CD14-positive monocyte (primary cell): ENCODE measurements at regions not wholly inside any gene's neighbourhood (a gene's known extent, or its start where the extent isn't known, plus 50 kb on each side); places are given as distances from the start of the nearest gene placed in this dataset.

Experiments
- DNase-seq, 3 donors: peaks; one replicate each; pipeline ENCODE4 v3.0.0-alpha.2; 2011 to 2022
- H2AFZ ChIP-seq: 2 replicates; pipeline ENCODE4 v1.6.0; 2012; ENCODE audit warnings: mild to moderate bottlenecking, low read depth, low read length, inconsistent platforms; ENCODE audit not compliant: insufficient read depth, poor library complexity, severe bottlenecking
- H3K27ac ChIP-seq, 2 donors: 1 replicate in 1 of 2; 2 replicates in 1 of 2; pipeline ENCODE4 v1.5.1; 2012 to 2013; ENCODE audit warnings: low read length in 2 of 2, control low read depth in 1 of 2, inconsistent platforms in 1 of 2, low read depth in 1 of 2, mild to moderate bottlenecking in 1 of 2
- H3K27me3 ChIP-seq, 2 donors: one replicate each; pipeline versions ENCODE4 v1.6.0 to v1.6.1; 2011 to 2013; ENCODE audit warnings: low read length in 2 of 2; ENCODE audit not compliant: control insufficient read depth in 2 of 2, insufficient read depth in 2 of 2
- H3K36me3 ChIP-seq, 2 donors: replicated peaks in 1 of 2; 1 replicate in 1 of 2; 2 replicates in 1 of 2; pipeline versions ENCODE4 v1.5.1 to v1.6.1; 2012 to 2013; ENCODE audit warnings: low read length in 2 of 2, control low read depth in 1 of 2, inconsistent platforms in 1 of 2, mild to moderate bottlenecking in 1 of 2; ENCODE audit not compliant: insufficient read depth in 2 of 2, control insufficient read depth in 1 of 2
- H3K4me1 ChIP-seq, 2 donors: 1 replicate in 1 of 2; 2 replicates in 1 of 2; pipeline versions ENCODE4 v1.5.1 to v1.6.1; 2012 to 2013; ENCODE audit warnings: low read length in 2 of 2, control low read depth in 1 of 2, inconsistent platforms in 1 of 2, mild to moderate bottlenecking in 1 of 2, moderate library complexity in 1 of 2; ENCODE audit not compliant: insufficient read depth in 2 of 2, control insufficient read depth in 1 of 2
- H3K4me2 ChIP-seq: replicated peaks from 2 replicates; pipeline ENCODE3; 2012; ENCODE audit warnings: low read length, moderate library complexity, mild to moderate bottlenecking; ENCODE audit not compliant: poor library complexity, severe bottlenecking; ENCODE audit errors: extremely low read depth
- H3K4me3 ChIP-seq, 3 experiments: fragments of 200-600 bp in 1 of 3; sonication (generic) in 1 of 3; replicated peaks in 1 of 3; 1 replicate in 2 of 3; 2 replicates in 1 of 3; pipeline ENCODE4 v1.5.1; 2011 to 2013; ENCODE audit warnings: low read length in 3 of 3, mild to moderate bottlenecking in 3 of 3, control low read depth in 2 of 3, low read depth in 2 of 3, inconsistent platforms in 1 of 3, moderate library complexity in 1 of 3
- H3K79me2 ChIP-seq: 2 replicates; pipeline ENCODE4 v1.6.0; 2012; ENCODE audit warnings: mild to moderate bottlenecking, control low read depth, inconsistent platforms, low read length, moderate library complexity; ENCODE audit not compliant: insufficient read depth
- H3K9ac ChIP-seq: 2 replicates; pipeline ENCODE4 v1.6.0; 2017; ENCODE audit warnings: low read length, mild to moderate bottlenecking; ENCODE audit not compliant: insufficient read depth, poor library complexity, severe bottlenecking
- H3K9me3 ChIP-seq, 2 donors: replicated peaks in 1 of 2; 1 replicate in 1 of 2; 2 replicates in 1 of 2; pipeline versions ENCODE4 v1.5.1 to v1.6.1; 2012 to 2013; ENCODE audit warnings: low read length in 2 of 2, control low read depth in 1 of 2; ENCODE audit not compliant: control insufficient read depth in 1 of 2, insufficient read depth in 1 of 2
- H4K20me1 ChIP-seq: 2 replicates; pipeline ENCODE4 v1.6.0; 2012; ENCODE audit warnings: mild to moderate bottlenecking, low read length, control low read depth, moderate library complexity; ENCODE audit not compliant: insufficient read depth
- H3K27ac Mint-ChIP-seq, 7 donors: one replicate each; pipeline ENCODE4 v1.8.0; 2020; ENCODE audit warnings: mild to moderate bottlenecking in 7 of 7, mixed read lengths in 7 of 7, moderate library complexity in 6 of 7, inconsistent platforms in 2 of 7
- H3K27me3 Mint-ChIP-seq, 3 donors: one replicate each; pipeline ENCODE4 v1.8.0; 2021 to 2022; ENCODE audit warnings: low read depth in 3 of 3, mild to moderate bottlenecking in 3 of 3, mixed read lengths in 3 of 3, moderate library complexity in 3 of 3, inconsistent platforms in 1 of 3
- H3K36me3 Mint-ChIP-seq, 2 donors: one replicate each; pipeline ENCODE4 v1.8.0; 2020; ENCODE audit warnings: mixed read lengths in 2 of 2, inconsistent platforms in 1 of 2, mild to moderate bottlenecking in 1 of 2
- H3K4me1 Mint-ChIP-seq: one replicate; pipeline ENCODE4 v1.8.0; 2020; ENCODE audit warnings: mild to moderate bottlenecking, mixed read lengths
- H3K4me3 Mint-ChIP-seq, 2 donors: one replicate each; pipeline ENCODE4 v1.8.0; 2020; ENCODE audit warnings: mild to moderate bottlenecking in 2 of 2, mixed read lengths in 2 of 2, moderate library complexity in 1 of 2
- H3K9me3 Mint-ChIP-seq, 7 donors: one replicate each; pipeline ENCODE4 v1.8.0; 2020 to 2022; ENCODE audit warnings: mixed read lengths in 7 of 7, mild to moderate bottlenecking in 6 of 7, moderate library complexity in 6 of 7, inconsistent platforms in 2 of 7
- CTCF ChIP-seq: fragments of 200-600 bp; IDR thresholded peaks from one replicate; pipeline ENCODE4 v1.8.0; 2022; ENCODE audit warnings: antibody characterized with exemption, mild to moderate bottlenecking
- WGBS: methylation state at CpG from one replicate; pipeline ENCODE4 v1.1.5; 2013; ENCODE audit warnings: missing lambda C conversion rate; ENCODE audit not compliant: insufficient coverage; 5-methylcytosine and 5-hydroxymethylcytosine counted together
- intact Hi-C, 2 donors: fragments of 100-400 bp; cut with micrococcal nuclease; formaldehyde crosslinking; loops; one replicate each; pipeline versions ENCODE4 v1.15.0 to v1.15.1; 2023

GRCh38 chr1:94322696-94323095 lies 85.3 kb upstream of the ARHGAP29 start:
- no peak overlapping the region for H3K4me3 Mint-ChIP-seq
- Histone ChIP-seq H3K4me2 (no peak overlapping the region), H3K79me2 (no peaks in the 10 kb centered on the region), H3K4me3 (no peak overlapping the region), H3K9ac (no peak overlapping the region), H3K27me3 (peaks cover 9 to 10% of the 10 kb centered on the region in 2 donors), H3K9me3 (no peaks in the 10 kb centered on the region), H4K20me1 (no peaks in the 10 kb centered on the region), H2AFZ (no peak overlapping the region), H3K4me1 (peaks cover 5 to 6% of the 10 kb centered on the region in 2 donors), H3K27ac (no peak overlapping the region), H3K36me3 (no peaks in the 10 kb centered on the region)
- no peaks in the 10 kb centered on the region for H3K36me3 Mint-ChIP-seq
- H3K4me1 Mint-ChIP-seq = peaks cover 13% of the 10 kb centered on the region
- DNase-seq = no peak
- TF ChIP-seq CTCF = no peak
- WGBS = no CpG with 5 or more reads among the region's 5 CpGs
- H3K9me3 Mint-ChIP-seq = peaks cover 0 to 1% (median 0%) of the 10 kb centered on the region in 7 donors
- H3K27ac Mint-ChIP-seq = no peak overlapping the region
- intact Hi-C loops = no loop called here
- peaks cover 20 to 33% (median 21%) of the 10 kb centered on the region in 3 donors for H3K27me3 Mint-ChIP-seq

- no peaks in the 10 kb centered on the region for H3K36me3 ChIP-seq
- DNase-seq = no peak
- H2AFZ ChIP-seq = no peak overlapping the region
- no peaks in the 10 kb centered on the region for H4K20me1 ChIP-seq
- no peaks in the 10 kb centered on the region for H3K4me1 ChIP-seq
- no peak overlapping the region for H3K4me3 ChIP-seq
- H3K27me3 Mint-ChIP-seq = peaks cover 11 to 22% (median 11%) of the 10 kb centered on the region in 3 donors
- no peak overlapping the region for H3K9ac ChIP-seq
- no peak overlapping the region for H3K4me3 Mint-ChIP-seq
- no peaks in the 10 kb centered on the region for H3K79me2 ChIP-seq
- no CpG with 5 or more reads among the region's 3 CpGs for WGBS
- intact Hi-C loops = no loop called here
- no peaks in the 10 kb centered on the region for H3K9me3 Mint-ChIP-seq
- H3K27me3 ChIP-seq = peaks cover 0 to under 1% of the 10 kb centered on the region in 2 donors
- H3K27ac Mint-ChIP-seq = no peak overlapping the region
- peaks cover 6% of the 10 kb centered on the region for H3K4me1 Mint-ChIP-seq
- no peak overlapping the region for H3K27ac ChIP-seq
- TF ChIP-seq CTCF = no peak
- H3K36me3 Mint-ChIP-seq = no peaks in the 10 kb centered on the region
- H3K4me2 ChIP-seq = no peak overlapping the region
- no peaks in the 10 kb centered on the region for H3K9me3 ChIP-seq
These were observed 84.3 kb upstream of the ARHGAP29 start for GRCh38 chr1:94321662-94322061.
